Kidney (tissue), 13 donors: ENCODE measurements at regions not wholly inside any gene's neighbourhood (a gene's known extent, or its start where the extent isn't known, plus 50 kb on each side); places are given as distances from the start of the nearest gene placed in this dataset.

Source experiments
- DNase-seq, 5 donors: peaks; one replicate each; pipeline ENCODE4 v3.0.0-alpha.2; 2013 to 2020
- FAIRE-seq: peaks from 2 replicates; lab custom pipeline; 2012; peaks lifted over from hg19 to GRCh38; lab: Jason Lieb, UNC
- H3K27ac ChIP-seq, 2 donors: one replicate each; pipeline ENCODE4 v1.7.0; 2013; ENCODE audit warnings: low read depth in 2 of 2, low read length in 2 of 2, inconsistent platforms in 1 of 2
- H3K27me3 ChIP-seq: one replicate; pipeline ENCODE4 v1.7.1; 2013; ENCODE audit warnings: low read length, inconsistent platforms; ENCODE audit not compliant: control insufficient read depth, insufficient read depth
- H3K36me3 ChIP-seq, 3 donors: one replicate each; pipeline versions ENCODE4 v1.7.0 to v1.7.1; 2013; ENCODE audit warnings: low read length in 3 of 3, control low read depth in 1 of 3, inconsistent platforms in 1 of 3; ENCODE audit not compliant: insufficient read depth in 3 of 3, control insufficient read depth in 2 of 3
- H3K4me1 ChIP-seq, 3 donors: one replicate each; pipeline versions ENCODE4 v1.7.0 to v1.7.1; 2013; ENCODE audit warnings: low read length in 3 of 3, inconsistent platforms in 1 of 3, low read depth in 1 of 3; ENCODE audit not compliant: control insufficient read depth in 2 of 3, insufficient read depth in 2 of 3
- H3K4me3 ChIP-seq, 3 donors: one replicate each; pipeline versions ENCODE4 v1.7.0 to v1.8.1; 2013; ENCODE audit warnings: low read length in 3 of 3, control low read depth in 1 of 3, inconsistent platforms in 1 of 3
- H3K9ac ChIP-seq, 3 donors: one replicate each; pipeline versions ENCODE4 v1.7.0 to v1.7.1; 2013; ENCODE audit warnings: low read length in 3 of 3, control low read depth in 1 of 3, inconsistent platforms in 1 of 3
- H3K9me3 ChIP-seq, 3 donors: one replicate each; pipeline versions ENCODE4 v1.7.0 to v1.7.1; 2013; ENCODE audit warnings: low read length in 3 of 3, control low read depth in 1 of 3, inconsistent platforms in 1 of 3; ENCODE audit not compliant: control insufficient read depth in 2 of 3, insufficient read depth in 1 of 3
- intact Hi-C: fragments of 100-400 bp; cut with DNase I; formaldehyde crosslinking; loops from one replicate; pipeline ENCODE4 v1.11.1; 2022
- TF ChIP-seq, protein P1 (sequence below): IDR thresholded peaks from 3 replicates; pipeline ENCODE4 v1.5.1; 2012; ENCODE audit warnings: mild to moderate bottlenecking, moderate library complexity, borderline replicate concordance; ENCODE audit not compliant: insufficient read depth; ENCODE audit errors: extremely low read depth
- donor health status: control.
- donor health status: control.
- donor health status: control.
- donor health status: control.
- donor health status: control.
- donor health status: DM: yes; HTN: yes; CAD: no.
- donor health status: Normal renal cell carcinoma (clear cell type).

DNA sequence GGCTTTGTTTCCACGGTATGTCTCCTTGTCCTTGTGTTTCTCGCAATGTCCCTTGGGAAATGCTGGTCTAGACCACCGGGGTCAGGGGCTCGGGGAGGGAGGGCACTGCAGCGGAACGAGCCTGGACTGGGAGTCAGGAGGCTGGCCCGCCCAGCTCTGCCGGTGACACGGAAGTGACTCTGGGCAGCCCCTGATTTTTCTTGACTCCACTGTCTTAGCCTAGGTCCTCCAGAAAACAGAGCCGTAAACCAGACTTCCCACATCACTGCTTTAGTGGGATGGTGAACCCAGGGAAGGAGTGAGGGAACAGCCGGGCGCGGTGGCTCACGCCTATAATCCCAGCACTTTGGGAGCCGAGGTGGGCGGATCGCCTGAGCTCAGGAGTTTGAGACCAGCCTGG, 144.2 kb downstream of the ASB1 start:
- no peaks in the 10 kb centered on the region for H3K4me1 ChIP-seq
- H3K4me3 ChIP-seq = no peak overlapping the region
- DNase-seq (peak in 1 of 5 donors; percentile 18), FAIRE-seq (no peak)
- intact Hi-C loops = no loop called here
- TF ChIP-seq, protein P1, sequence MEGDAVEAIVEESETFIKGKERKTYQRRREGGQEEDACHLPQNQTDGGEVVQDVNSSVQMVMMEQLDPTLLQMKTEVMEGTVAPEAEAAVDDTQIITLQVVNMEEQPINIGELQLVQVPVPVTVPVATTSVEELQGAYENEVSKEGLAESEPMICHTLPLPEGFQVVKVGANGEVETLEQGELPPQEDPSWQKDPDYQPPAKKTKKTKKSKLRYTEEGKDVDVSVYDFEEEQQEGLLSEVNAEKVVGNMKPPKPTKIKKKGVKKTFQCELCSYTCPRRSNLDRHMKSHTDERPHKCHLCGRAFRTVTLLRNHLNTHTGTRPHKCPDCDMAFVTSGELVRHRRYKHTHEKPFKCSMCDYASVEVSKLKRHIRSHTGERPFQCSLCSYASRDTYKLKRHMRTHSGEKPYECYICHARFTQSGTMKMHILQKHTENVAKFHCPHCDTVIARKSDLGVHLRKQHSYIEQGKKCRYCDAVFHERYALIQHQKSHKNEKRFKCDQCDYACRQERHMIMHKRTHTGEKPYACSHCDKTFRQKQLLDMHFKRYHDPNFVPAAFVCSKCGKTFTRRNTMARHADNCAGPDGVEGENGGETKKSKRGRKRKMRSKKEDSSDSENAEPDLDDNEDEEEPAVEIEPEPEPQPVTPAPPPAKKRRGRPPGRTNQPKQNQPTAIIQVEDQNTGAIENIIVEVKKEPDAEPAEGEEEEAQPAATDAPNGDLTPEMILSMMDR = no peak
- no peaks in the 10 kb centered on the region for H3K9me3 ChIP-seq
- no peaks in the 10 kb centered on the region for H3K36me3 ChIP-seq
- H3K27me3 ChIP-seq = no peaks in the 10 kb centered on the region
- no peak overlapping the region for H3K9ac ChIP-seq
- H3K27ac ChIP-seq = no peak overlapping the region

DNA sequence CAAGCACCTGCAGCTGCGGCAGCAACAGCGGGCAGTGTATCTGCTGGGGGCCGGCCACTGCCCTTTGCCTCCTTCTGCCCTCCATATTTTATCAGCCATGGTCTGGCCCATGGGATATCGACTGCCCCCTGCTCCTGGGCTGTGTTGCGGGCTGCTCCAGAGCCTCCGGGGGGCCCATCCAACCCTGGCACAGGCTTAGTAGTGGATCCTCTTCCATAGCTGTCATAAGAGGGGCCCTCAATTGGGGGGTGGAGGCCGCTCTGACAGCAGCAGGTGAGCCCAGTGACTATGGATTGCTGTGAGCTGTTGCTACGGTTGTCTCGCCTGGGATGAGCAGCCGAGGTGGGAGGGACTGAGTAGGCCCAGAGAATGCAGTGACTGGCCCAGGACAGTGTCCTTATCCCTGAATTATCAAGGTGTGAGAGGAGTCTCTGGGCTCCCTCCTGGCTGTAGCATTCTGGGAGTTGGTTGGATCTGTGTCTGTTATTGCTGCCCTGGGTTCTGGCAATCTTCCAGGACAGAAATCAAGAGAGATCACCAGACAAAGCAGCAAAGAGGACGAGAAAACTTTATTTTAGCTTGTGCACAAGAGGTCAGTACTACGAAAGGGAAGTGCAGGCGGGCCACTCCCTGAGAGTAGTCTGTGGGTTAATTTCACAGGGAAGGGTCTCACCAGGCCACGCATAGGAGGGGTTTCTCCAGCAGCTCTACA, 145.1 kb downstream of the ASB1 start:
- TF ChIP-seq, protein P1 = no peak
- Histone ChIP-seq H3K36me3 (no peaks in the 10 kb centered on the region), H3K4me3 (no peak overlapping the region), H3K27me3 (no peaks in the 10 kb centered on the region), H3K9ac (no peak overlapping the region), H3K27ac (no peak overlapping the region), H3K4me1 (no peaks in the 10 kb centered on the region), H3K9me3 (no peaks in the 10 kb centered on the region)
- intact Hi-C loops = no loop called here
- DNase-seq (peak in 1 of 5 donors; percentile 12), FAIRE-seq (no peak)

- Histone ChIP-seq H3K27me3 (no peaks in the 10 kb centered on the region), H3K4me3 (no peak overlapping the region)
Observed at GRCh38 chr2:238573065-238573778, 146.5 kb downstream of the ASB1 start.

More at GRCh38 chr2:238573065-238573778, 146.5 kb downstream of the ASB1 start:
- FAIRE-seq (no peak), DNase-seq (peak in 1 of 5 donors; percentile 62)
- TF ChIP-seq, protein P1 = peak; percentile 44
- no peak overlapping the region for H3K27ac ChIP-seq
- H3K36me3 ChIP-seq = no peaks in the 10 kb centered on the region
- intact Hi-C loops = no loop called here
- H3K9ac ChIP-seq = no peak overlapping the region
- H3K4me1 ChIP-seq = no peaks in the 10 kb centered on the region
- no peaks in the 10 kb centered on the region for H3K9me3 ChIP-seq
